ENCODE measurements at regions not wholly inside any gene's neighbourhood (a gene's known extent, or its start where the extent isn't known, plus 50 kb on each side); places are given as distances from the start of the nearest gene placed in this dataset.

DNA sequence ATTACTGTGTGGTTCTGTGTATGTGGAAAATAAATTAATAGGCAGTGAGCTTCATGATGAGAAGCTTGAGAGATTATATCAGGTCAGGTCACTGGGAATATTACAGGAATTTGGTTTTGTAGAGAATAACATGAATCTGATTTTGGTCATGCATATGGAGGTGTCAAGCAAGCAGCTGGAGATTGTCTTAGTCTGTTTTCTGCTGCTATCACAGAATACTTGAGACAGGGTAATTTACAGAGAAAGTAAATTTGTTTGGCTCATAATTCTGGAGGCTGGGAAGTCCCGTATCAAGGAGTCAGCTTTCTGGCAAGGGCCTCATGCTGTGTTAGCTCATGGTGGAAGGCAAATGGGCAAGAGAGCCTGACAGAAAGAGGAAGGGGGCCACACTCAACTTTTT is 120.7 kb upstream of the FAM3C start:
- intact Hi-C loops (cut with micrococcal nuclease), result no loop called here
- no TSS peak for BruUV-seq (replicated peaks)
- no peak overlapping the region for H3K4me3 Mint-ChIP-seq (ENCODE audit: unreplicated experiment)
- DNase-seq (ENCODE audit: unreplicated experiment), result no peak
- TF ChIP-seq, protein P1, sequence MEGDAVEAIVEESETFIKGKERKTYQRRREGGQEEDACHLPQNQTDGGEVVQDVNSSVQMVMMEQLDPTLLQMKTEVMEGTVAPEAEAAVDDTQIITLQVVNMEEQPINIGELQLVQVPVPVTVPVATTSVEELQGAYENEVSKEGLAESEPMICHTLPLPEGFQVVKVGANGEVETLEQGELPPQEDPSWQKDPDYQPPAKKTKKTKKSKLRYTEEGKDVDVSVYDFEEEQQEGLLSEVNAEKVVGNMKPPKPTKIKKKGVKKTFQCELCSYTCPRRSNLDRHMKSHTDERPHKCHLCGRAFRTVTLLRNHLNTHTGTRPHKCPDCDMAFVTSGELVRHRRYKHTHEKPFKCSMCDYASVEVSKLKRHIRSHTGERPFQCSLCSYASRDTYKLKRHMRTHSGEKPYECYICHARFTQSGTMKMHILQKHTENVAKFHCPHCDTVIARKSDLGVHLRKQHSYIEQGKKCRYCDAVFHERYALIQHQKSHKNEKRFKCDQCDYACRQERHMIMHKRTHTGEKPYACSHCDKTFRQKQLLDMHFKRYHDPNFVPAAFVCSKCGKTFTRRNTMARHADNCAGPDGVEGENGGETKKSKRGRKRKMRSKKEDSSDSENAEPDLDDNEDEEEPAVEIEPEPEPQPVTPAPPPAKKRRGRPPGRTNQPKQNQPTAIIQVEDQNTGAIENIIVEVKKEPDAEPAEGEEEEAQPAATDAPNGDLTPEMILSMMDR (IDR thresholded peaks at IDR 0.05; ENCODE audit: unreplicated experiment), result no peak
- no peak overlapping the region for H3K27ac Mint-ChIP-seq (ENCODE audit: low read depth, unreplicated experiment)
- ChIA-PET CTCF (no interaction called here), POLR2A (interaction anchor here (0.7 kb wide), 1 partner anchor 17 kb away, joined by 3 read pairs; no protein-coding TSS in a partner anchor)
- H3K4me1 Mint-ChIP-seq (ENCODE audit: insufficient read depth, unreplicated experiment), result peaks cover 6% of the 10 kb centered on the region
- no peaks in the 10 kb centered on the region for H3K36me3 Mint-ChIP-seq (ENCODE audit: insufficient read depth, unreplicated experiment)
- H3K27me3 Mint-ChIP-seq (ENCODE audit: insufficient read depth, unreplicated experiment), result no peaks in the 10 kb centered on the region
- H3K9me3 Mint-ChIP-seq (ENCODE audit: unreplicated experiment), result peaks cover 16% of the 10 kb centered on the region

DNA sequence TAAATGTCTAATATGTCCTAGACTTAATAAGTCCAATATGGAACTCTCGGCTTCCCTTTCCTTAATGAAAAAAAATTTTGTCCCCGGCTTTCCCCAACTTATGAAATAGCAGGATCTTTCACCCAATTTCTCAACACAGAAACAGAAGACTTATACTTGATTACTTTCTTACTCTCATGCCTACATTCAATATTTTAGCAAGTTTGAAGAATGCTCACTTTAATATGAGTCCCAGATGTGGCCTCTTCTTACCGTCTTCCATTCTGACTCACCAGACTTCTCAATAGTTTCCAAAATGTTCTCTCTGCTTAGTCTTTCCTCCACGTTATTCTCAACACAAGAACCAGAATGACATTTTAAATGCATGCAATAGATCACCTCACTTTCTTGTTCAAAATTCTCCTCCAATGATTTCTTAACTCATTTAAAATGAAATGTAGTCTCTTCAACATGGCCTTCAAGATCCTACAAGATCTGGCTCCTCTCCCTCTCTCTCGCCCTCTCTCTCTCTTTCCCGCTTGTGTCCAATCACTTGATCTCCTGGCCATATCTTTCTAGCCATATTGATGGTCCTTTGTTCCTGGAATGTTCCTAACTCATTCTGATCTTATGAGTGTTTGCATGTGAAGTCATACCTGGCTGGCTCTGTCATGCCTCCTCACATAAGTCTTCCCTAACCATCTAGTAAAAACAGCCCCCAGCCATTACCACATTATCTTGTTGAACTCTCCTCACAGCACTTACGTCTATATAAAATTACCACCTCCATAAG is 119.7 kb upstream of the FAM3C start:
- ChIA-PET POLR2A (no interaction called here), CTCF (interaction anchor here (0.7 kb wide), 1 partner anchor 1643 kb away, joined by 3 read pairs; no protein-coding TSS in a partner anchor)
- TF ChIP-seq, protein P1 (IDR thresholded peaks at IDR 0.05; ENCODE audit: unreplicated experiment), result no peak
- no peak for DNase-seq (ENCODE audit: unreplicated experiment)
- intact Hi-C loops (cut with micrococcal nuclease), result no loop called here
- Mint-ChIP-seq H3K4me1 (ENCODE audit: insufficient read depth, unreplicated experiment) (peaks cover 6% of the 10 kb centered on the region), H3K27ac (ENCODE audit: low read depth, unreplicated experiment) (no peak overlapping the region), H3K27me3 (ENCODE audit: insufficient read depth, unreplicated experiment) (no peaks in the 10 kb centered on the region), H3K9me3 (ENCODE audit: unreplicated experiment) (peaks cover 16% of the 10 kb centered on the region), H3K36me3 (ENCODE audit: insufficient read depth, unreplicated experiment) (no peaks in the 10 kb centered on the region), H3K4me3 (ENCODE audit: unreplicated experiment) (no peak overlapping the region)
- no TSS peak for BruUV-seq (replicated peaks)

DNA sequence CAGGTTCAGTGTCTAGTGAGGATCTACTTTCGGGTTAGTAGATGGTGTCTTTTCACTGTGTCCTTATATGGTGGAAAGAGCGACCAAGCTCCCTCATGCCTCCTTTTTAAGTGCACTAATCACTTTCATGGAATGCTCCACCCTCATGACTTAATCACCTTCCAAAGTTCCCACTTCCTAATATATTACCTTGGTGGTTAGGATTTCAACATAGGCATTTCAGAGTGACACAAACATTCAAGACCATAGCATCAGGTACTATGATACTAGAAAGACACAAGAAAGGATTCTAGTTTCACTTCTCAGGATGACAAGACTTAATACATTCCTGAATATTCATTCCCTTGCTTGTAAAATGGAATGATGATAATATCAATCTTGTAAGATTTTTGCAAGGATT is 119.1 kb upstream of the FAM3C start:
- no peak for DNase-seq (ENCODE audit: unreplicated experiment)
- TF ChIP-seq, protein P1 (IDR thresholded peaks at IDR 0.05; ENCODE audit: unreplicated experiment), result no peak
- H3K27me3 Mint-ChIP-seq (ENCODE audit: insufficient read depth, unreplicated experiment), result no peaks in the 10 kb centered on the region
- CTCF ChIA-PET, result no interaction called here
- POLR2A ChIA-PET, result no interaction called here
- no peak overlapping the region for H3K27ac Mint-ChIP-seq (ENCODE audit: low read depth, unreplicated experiment)
- H3K9me3 Mint-ChIP-seq (ENCODE audit: unreplicated experiment), result peaks cover 16% of the 10 kb centered on the region
- no TSS peak for BruUV-seq (replicated peaks)
- intact Hi-C loops (cut with micrococcal nuclease), result no loop called here
- H3K36me3 Mint-ChIP-seq (ENCODE audit: insufficient read depth, unreplicated experiment), result no peaks in the 10 kb centered on the region
- H3K4me1 Mint-ChIP-seq (ENCODE audit: insufficient read depth, unreplicated experiment), result peaks cover 6% of the 10 kb centered on the region
- no peak overlapping the region for H3K4me3 Mint-ChIP-seq (ENCODE audit: unreplicated experiment)

DNA sequence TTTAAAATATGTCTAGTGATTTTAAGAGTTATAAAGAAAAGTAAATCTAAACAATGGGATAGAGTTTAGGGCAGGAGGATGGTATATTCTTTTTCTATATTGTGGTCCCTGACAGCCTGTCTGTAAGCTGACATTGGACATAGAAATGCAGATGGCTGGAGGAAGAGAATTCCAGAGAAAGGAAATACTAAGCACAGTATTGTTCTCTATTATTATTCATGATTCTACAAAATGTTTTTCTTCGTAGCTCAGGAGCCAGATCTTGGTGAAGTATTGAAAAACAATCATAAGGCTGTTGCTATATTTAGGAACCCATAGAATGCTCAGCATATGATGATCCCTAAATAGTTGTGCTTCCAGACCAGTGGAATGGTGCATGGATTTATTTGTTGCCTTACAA is 117.0 kb upstream of the FAM3C start:
- POLR2A ChIA-PET, result no interaction called here
- Mint-ChIP-seq H3K4me3 (ENCODE audit: unreplicated experiment) (no peak overlapping the region), H3K27me3 (ENCODE audit: insufficient read depth, unreplicated experiment) (no peaks in the 10 kb centered on the region), H3K36me3 (ENCODE audit: insufficient read depth, unreplicated experiment) (no peaks in the 10 kb centered on the region), H3K9me3 (ENCODE audit: unreplicated experiment) (peaks cover 17% of the 10 kb centered on the region), H3K4me1 (ENCODE audit: insufficient read depth, unreplicated experiment) (peaks cover 6% of the 10 kb centered on the region), H3K27ac (ENCODE audit: low read depth, unreplicated experiment) (no peak overlapping the region)
- intact Hi-C loops (cut with micrococcal nuclease), result no loop called here
- no TSS peak for BruUV-seq (replicated peaks)
- TF ChIP-seq, protein P1 (IDR thresholded peaks at IDR 0.05; ENCODE audit: unreplicated experiment), result no peak
- CTCF ChIA-PET, result interaction anchor here (0.8 to 1.6 kb wide), 3 partner anchors 11 to 290 kb away, joined by 3 to 4 read pairs (median 3); no protein-coding TSS in a partner anchor
- no peak for DNase-seq (ENCODE audit: unreplicated experiment)
